PC-9 (cell line): ENCODE measurements at regions not wholly inside any gene's neighbourhood (a gene's known extent, or its start where the extent isn't known, plus 50 kb on each side); places are given as distances from the start of the nearest gene placed in this dataset.

ENCODE experiments used
- BruUV-seq: library from RNA; stranded (reverse); fragments of 400-500 nt; replicated peaks from 2 replicates; lab custom pipeline; 2021; lab: Mats Ljungman, UMichigan
- CTCF ChIA-PET: fragments of 300-600 bp; sonication (Branson Sonifier 250); formaldehyde crosslinking; loops from one replicate; lab custom pipeline; 2022; ENCODE audit warnings: antibody characterized with exemption; lab: Charles Lee
- POLR2A ChIA-PET: fragments of 300-600 bp; sonication (Branson Sonifier 250); formaldehyde crosslinking; loops from one replicate; lab custom pipeline; 2022; ENCODE audit warnings: antibody characterized with exemption; ENCODE audit not compliant: unreplicated experiment; lab: Charles Lee
- DNase-seq, 2 experiments: peaks; one replicate each; pipeline versions ENCODE4 v3.0.0 to v3.0.0-alpha.2; 2015 to 2022; ENCODE audit warnings: mixed read lengths in 1 of 2
- H2AFZ ChIP-seq: fragments of 200-600 bp; sonication (generic); 2 replicates; pipeline ENCODE4 v1.8.1; 2017; ENCODE audit warnings: antibody characterized with exemption
- H3F3A ChIP-seq: fragments of 200-600 bp; sonication (generic); 2 replicates; pipeline ENCODE4 v1.8.1; 2017; ENCODE audit warnings: antibody characterized with exemption, mild to moderate bottlenecking, low read depth; ENCODE audit not compliant: insufficient read depth
- H3K27ac ChIP-seq: fragments of 200-600 bp; sonication (generic); 2 replicates; pipeline ENCODE4 v1.6.1; 2016; ENCODE audit warnings: mixed run types
- H3K27me3 ChIP-seq: fragments of 200-600 bp; sonication (generic); 2 replicates; pipeline ENCODE4 v1.6.1; 2016; ENCODE audit warnings: low read depth, mixed run types; ENCODE audit not compliant: insufficient read depth
- H3K36me3 ChIP-seq: fragments of 200-600 bp; sonication (generic); 2 replicates; pipeline ENCODE4 v1.6.1; 2016; ENCODE audit warnings: low read depth, mixed run types
- H3K4me1 ChIP-seq: fragments of 200-600 bp; sonication (generic); replicated peaks from 2 replicates; pipeline ENCODE4 v1.6.1; 2016; ENCODE audit warnings: mixed run types; ENCODE audit not compliant: insufficient read depth
- H3K4me2 ChIP-seq: fragments of 200-600 bp; sonication (generic); 2 replicates; pipeline ENCODE4 v1.6.1; 2017; ENCODE audit warnings: mixed run types
- H3K4me3 ChIP-seq: fragments of 200-600 bp; sonication (generic); 2 replicates; pipeline ENCODE4 v1.6.1; 2016; ENCODE audit warnings: mixed run types
- H3K79me2 ChIP-seq: fragments of 200-600 bp; sonication (generic); 2 replicates; pipeline ENCODE4 v1.6.1; 2017; ENCODE audit warnings: low read depth, mixed run types
- H3K9me2 ChIP-seq: fragments of 200-600 bp; sonication (generic); 2 replicates; pipeline ENCODE4 v1.8.1; 2017; ENCODE audit warnings: mild to moderate bottlenecking; ENCODE audit not compliant: insufficient read depth
- H3K9me3 ChIP-seq: fragments of 200-600 bp; sonication (generic); 2 replicates; pipeline ENCODE4 v1.8.1; 2016; ENCODE audit warnings: low read depth; ENCODE audit not compliant: insufficient read depth
- H4K20me1 ChIP-seq: fragments of 200-600 bp; sonication (generic); 2 replicates; pipeline ENCODE4 v1.8.1; 2017; ENCODE audit not compliant: insufficient read depth
- CTCF ChIP-seq: fragments of 200-600 bp; sonication (generic); conservative IDR thresholded peaks from 2 replicates; pipeline ENCODE4 v1.6.1; 2017; ENCODE audit warnings: mixed run types, antibody characterized with exemption, mild to moderate bottlenecking, moderate library complexity
- EZH2 ChIP-seq: fragments of 200-600 bp; sonication (generic); IDR thresholded peaks from 2 replicates; pipeline ENCODE4 v1.8.0; 2017; ENCODE audit warnings: antibody characterized with exemption, low read depth
- intact Hi-C: fragments of 100-400 bp; cut with micrococcal nuclease; formaldehyde crosslinking; loops from one replicate; pipeline ENCODE4 v1.10.0; 2022; ENCODE audit not compliant: unreplicated experiment

- Histone ChIP-seq H4K20me1 (no peaks in the 10 kb centered on the region), H3K4me1 (peaks cover 10% of the 10 kb centered on the region), H3K9me3 (0 out of 2 replicates have a peak, but pooled peaks cover 3% of the 10 kb centered on the region), H3K79me2 (no peaks in the 10 kb centered on the region), H3K9me2 (no peaks in the 10 kb centered on the region), H3F3A (no peaks in the 10 kb centered on the region), H3K4me3 (no peak overlapping the region), H3K27me3 (no peaks in the 10 kb centered on the region), H2AFZ (no peak overlapping the region), H3K36me3 (no peaks in the 10 kb centered on the region; the same call in 1 of the 2 replicates), H3K27ac (no peak overlapping the region), H3K4me2 (no peak overlapping the region)
- intact Hi-C loops = no loop called here
- no peak for DNase-seq
- TF ChIP-seq EZH2 = no peak
- TF ChIP-seq CTCF = no peak
- ChIA-PET POLR2A (no interaction called here), CTCF (interaction anchor here (0.6 kb wide), 1 partner anchor 32 kb away, joined by 3 read pairs; no protein-coding TSS in a partner anchor)
- no TSS peak for BruUV-seq
Measured at GRCh38 chr15:95860406-95860805, 470.1 kb upstream of the NR2F2 start.

DNA sequence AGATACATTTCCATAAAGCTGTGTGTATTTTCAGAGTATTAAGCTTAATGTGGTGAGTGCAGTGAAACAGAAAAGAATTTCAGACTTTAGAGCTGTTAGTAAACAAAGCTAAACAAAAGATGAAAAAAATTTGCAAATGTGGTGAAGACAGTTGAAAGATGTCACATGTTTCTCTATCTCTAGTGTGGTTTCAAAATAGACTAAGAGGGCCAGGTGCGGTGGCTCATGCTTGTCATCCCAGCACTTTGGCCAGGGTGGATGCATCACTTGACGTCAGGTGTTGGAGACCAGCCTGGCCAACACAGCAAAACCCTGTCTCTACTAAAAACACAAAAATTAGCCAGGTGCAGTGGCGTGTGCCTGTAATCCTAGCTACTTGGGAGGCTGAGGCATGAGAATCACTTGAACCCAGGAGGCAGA lies 466.0 kb upstream of the NR2F2 start:
- Histone ChIP-seq H3K27ac (no peak overlapping the region), H3K4me1 (no peaks in the 10 kb centered on the region), H3K9me3 (0 out of 2 replicates have a peak, but pooled peaks cover 3% of the 10 kb centered on the region), H3K9me2 (no peaks in the 10 kb centered on the region), H3F3A (no peaks in the 10 kb centered on the region), H4K20me1 (no peaks in the 10 kb centered on the region), H3K36me3 (no peaks in the 10 kb centered on the region), H2AFZ (no peak overlapping the region), H3K4me2 (no peak overlapping the region), H3K4me3 (no peak overlapping the region), H3K27me3 (no peaks in the 10 kb centered on the region), H3K79me2 (no peaks in the 10 kb centered on the region)
- no TSS peak for BruUV-seq
- ChIA-PET POLR2A (no interaction called here), CTCF (no interaction called here)
- DNase-seq = no peak
- TF ChIP-seq EZH2 (no peak), CTCF (no peak)
- intact Hi-C loops = no loop called here

- intact Hi-C loops = no loop called here
- ChIA-PET CTCF (no interaction called here), POLR2A (no interaction called here)
- Histone ChIP-seq H3K9me3 (0 out of 2 replicates have a peak, but pooled peaks cover 3% of the 10 kb centered on the region), H3K4me3 (no peak overlapping the region), H3K27ac (no peak overlapping the region), H3K79me2 (no peaks in the 10 kb centered on the region), H3K4me1 (no peaks in the 10 kb centered on the region), H3K36me3 (no peaks in the 10 kb centered on the region), H4K20me1 (no peaks in the 10 kb centered on the region), H3K4me2 (no peak overlapping the region), H3K9me2 (no peaks in the 10 kb centered on the region), H3F3A (no peaks in the 10 kb centered on the region), H2AFZ (no peak overlapping the region), H3K27me3 (no peaks in the 10 kb centered on the region)
- no peak for TF ChIP-seq CTCF
- TF ChIP-seq EZH2 = no peak
- BruUV-seq = no TSS peak
- DNase-seq = no peak
Measured at GRCh38 chr15:95865330-95865739, 465.2 kb upstream of the NR2F2 start.
